Motor neuron (in vitro differentiated cells): ENCODE measurements at regions not wholly inside any gene's neighbourhood (a gene's known extent, or its start where the extent isn't known, plus 50 kb on each side); places are given as distances from the start of the nearest gene placed in this dataset.

Experiments used
- ATAC-seq, 8 experiments: fragments of 200-7000 bp; cut with Tn5 transposase; replicated peaks in 6 of 8; 2 replicates each; pipeline ENCODE4 v1.8.0; 2021; ENCODE audit warnings: mild to moderate bottlenecking in 8 of 8, moderate library complexity in 8 of 8
- H3K27ac ChIP-seq, 2 donors: fragments of 250-450 bp; sonication (Bioruptor Pico); 2 replicates each; pipeline ENCODE4 v1.9.0; 2021; ENCODE audit warnings: antibody characterized with exemption in 2 of 2, mild to moderate bottlenecking in 2 of 2, moderate library complexity in 1 of 2
- H3K4me1 ChIP-seq, 2 donors: fragments of 250-450 bp; sonication (Bioruptor Pico); replicated peaks in 1 of 2; 2 replicates each; pipeline ENCODE4 v1.6.1; 2021; ENCODE audit warnings: antibody characterized with exemption in 2 of 2, mild to moderate bottlenecking in 2 of 2, moderate library complexity in 1 of 2
- H3K4me3 ChIP-seq, 5 donors: fragments of 250-450 bp; sonication (Bioruptor Pico); 2 replicates each; pipeline ENCODE4 v1.9.0; 2021; ENCODE audit warnings: antibody characterized with exemption in 5 of 5, mild to moderate bottlenecking in 5 of 5, moderate library complexity in 4 of 5
- WGBS, 10 experiments: fragments of 450-650 bp; shearing (Covaris generic); methylation state at CpG; one replicate each; pipeline ENCODE4 v1.0.0; 2022; 5-methylcytosine and 5-hydroxymethylcytosine counted together
- in situ Hi-C, 9 experiments: fragments of 400-800 bp; cut with MboI; loops; one replicate each; pipeline ENCODE4 v1.15.0; 2021; ENCODE audit warnings: low sequenced_read_pairs in 9 of 9, low pct_unique_long_range_greater_than_20kb in 2 of 9; ENCODE audit not compliant: unreplicated experiment in 9 of 9

DNA sequence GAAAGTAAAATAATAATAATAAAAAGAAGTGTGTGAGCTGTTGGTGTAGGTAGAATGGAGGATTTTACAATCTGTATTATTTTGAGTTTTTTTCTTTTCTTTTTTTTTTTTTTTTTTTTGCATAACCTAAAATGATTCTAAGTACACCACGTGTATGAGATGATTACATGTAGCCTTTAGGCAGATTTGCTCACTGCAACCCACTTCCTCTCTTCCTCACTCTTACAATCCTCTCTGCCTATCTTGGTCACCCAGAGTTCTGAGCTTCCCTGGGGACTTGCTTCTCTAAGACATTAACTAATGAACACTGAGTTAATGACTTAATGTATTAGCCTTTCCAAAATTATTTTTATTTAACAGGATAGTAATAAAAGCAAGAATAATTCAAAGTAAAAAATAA is 1169.6 kb downstream of the EFNB2 start:
- ATAC-seq = no peak
- no peaks in the 10 kb centered on the region for H3K4me1 ChIP-seq
- in situ Hi-C loops = no loop called here
- H3K27ac ChIP-seq = no peak overlapping the region
- WGBS, 10 experiments = 6 to 100% (median 18%) methylated on average over 1 of the region's 1 CpG; no CpG with 5 or more reads in 3 of the 10 experiments
- H3K4me3 ChIP-seq = no peak overlapping the region

GRCh38 chr13:105365021-105365550 is 1170.4 kb downstream of the EFNB2 start:
- WGBS, 10 experiments = 28 to 100% (median 67%) methylated on average over 1 to 3 of the region's 3 CpGs; no CpG with 5 or more reads in 1 of the 10 experiments
- Histone ChIP-seq H3K27ac (no peak overlapping the region), H3K4me3 (no peak overlapping the region), H3K4me1 (no peaks in the 10 kb centered on the region)
- ATAC-seq = no peak
- in situ Hi-C loops = no loop called here

DNA sequence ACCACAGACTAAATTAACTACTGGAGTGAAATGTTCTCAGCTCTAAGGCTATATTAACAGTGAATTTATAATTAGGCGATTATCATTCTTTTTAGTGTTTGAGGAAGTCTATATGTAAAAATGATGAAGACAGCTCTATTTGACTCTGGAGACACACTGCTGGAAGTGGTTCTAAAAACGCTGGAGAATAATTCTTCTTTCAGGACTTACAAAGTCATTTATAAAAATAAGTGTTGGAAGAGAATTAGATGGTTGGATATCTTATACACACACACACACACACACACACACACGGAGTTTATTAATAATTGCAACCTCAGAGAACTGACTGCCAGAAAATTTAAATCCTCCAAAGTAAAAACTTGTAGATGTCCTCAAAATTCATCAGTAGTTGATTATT is 1171.3 kb downstream of the EFNB2 start:
- no peaks in the 10 kb centered on the region for H3K4me1 ChIP-seq
- no peak overlapping the region for H3K27ac ChIP-seq
- in situ Hi-C loops = no loop called here
- 0 to 100% (median 67%) methylated on average over 1 to 3 of the region's 3 CpGs; no CpG with 5 or more reads in 1 of the 10 experiments for WGBS, 10 experiments
- H3K4me3 ChIP-seq = no peak overlapping the region
- no peak for ATAC-seq

GRCh38 chr13:105363261-105364190 is 1171.9 kb downstream of the EFNB2 start:
- no peak overlapping the region for H3K27ac ChIP-seq
- in situ Hi-C loops = no loop called here
- H3K4me3 ChIP-seq = no peak overlapping the region
- 0 to 100% (median 19%) methylated on average over 1 to 8 of the region's 8 CpGs for WGBS, 10 experiments
- H3K4me1 ChIP-seq = no peaks in the 10 kb centered on the region
- peak in 7 of 8 experiments; percentile 22 to 76 (median 63) for ATAC-seq

DNA sequence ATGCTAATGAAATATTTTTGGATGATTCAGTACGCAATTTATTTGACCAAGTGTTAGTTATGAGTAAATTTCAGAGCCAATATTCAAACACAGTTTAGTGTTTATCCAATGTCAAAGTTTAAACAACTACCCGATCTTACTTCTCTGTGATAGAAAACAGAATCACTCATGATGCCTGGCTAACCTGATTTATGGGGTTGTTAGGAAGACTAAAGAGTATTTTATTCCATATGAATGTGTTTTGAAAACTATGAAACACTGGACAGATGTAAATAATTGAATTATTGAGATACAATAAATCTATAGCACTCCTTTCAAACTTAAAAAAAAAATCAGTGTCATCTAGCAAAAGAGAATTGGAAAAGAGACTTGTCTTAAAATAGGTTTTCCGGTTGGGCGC is 1181.8 kb downstream of the EFNB2 start:
- in situ Hi-C loops = no loop called here
- WGBS, 10 experiments = 0 to 100% (median 92%) methylated on average over 1 to 4 of the region's 4 CpGs; no CpG with 5 or more reads in 1 of the 10 experiments
- Histone ChIP-seq H3K27ac (no peak overlapping the region), H3K4me1 (peaks cover 8 to 9% of the 10 kb centered on the region in 2 donors), H3K4me3 (no peak overlapping the region)
- ATAC-seq = no peak

DNA sequence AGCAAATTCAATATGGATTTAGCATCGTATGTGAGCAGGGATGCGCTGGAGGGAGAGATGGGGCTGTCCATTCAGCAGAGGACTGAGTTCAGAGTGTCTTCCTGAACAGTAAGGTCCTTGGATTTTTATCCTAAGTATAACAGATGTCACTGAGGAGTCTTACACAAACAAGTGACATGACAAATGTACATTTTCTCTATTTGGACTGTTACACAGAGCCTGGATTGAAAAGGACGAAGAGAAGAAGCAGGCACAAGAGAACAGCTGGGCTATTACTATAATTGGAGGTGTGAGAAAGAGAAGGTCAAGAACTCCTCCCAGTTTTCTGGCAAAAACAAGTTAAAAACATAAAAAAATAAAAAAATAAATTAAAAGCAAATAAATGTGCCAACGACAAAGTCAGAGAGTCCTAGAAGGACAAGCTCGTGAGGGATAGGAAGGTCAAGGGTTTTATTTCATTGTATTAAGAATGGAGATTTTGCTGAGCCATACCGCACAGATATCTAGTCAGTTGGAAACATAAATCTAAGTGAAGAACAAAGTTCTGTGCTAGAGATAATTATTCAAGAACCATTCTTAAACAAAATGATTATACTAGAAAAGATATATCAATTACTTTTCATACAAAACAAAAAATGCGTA is 1186.3 kb downstream of the EFNB2 start:
- Histone ChIP-seq H3K4me1 (peaks cover 15 to 19% of the 10 kb centered on the region in 2 donors), H3K27ac (no peak overlapping the region), H3K4me3 (no peak overlapping the region)
- peak in 4 of 8 experiments; percentile 43 to 84 (median 70) for ATAC-seq
- WGBS, 10 experiments = 24 to 74% (median 58%) methylated on average over 4 to 7 of the region's 7 CpGs; no CpG with 5 or more reads in 1 of the 10 experiments
- in situ Hi-C loops = no loop called here

GRCh38 chr13:105346141-105346775 is 1189.2 kb downstream of the EFNB2 start:
- in situ Hi-C loops = no loop called here
- WGBS, 10 experiments = 37 to 98% (median 68%) methylated on average over 1 to 5 of the region's 5 CpGs; no CpG with 5 or more reads in 4 of the 10 experiments
- peak in 2 of 8 experiments; percentile 13 to 49 for ATAC-seq
- Histone ChIP-seq H3K27ac (no peak overlapping the region), H3K4me3 (no peak overlapping the region), H3K4me1 (peaks cover 9 to 19% of the 10 kb centered on the region in 2 donors)

DNA sequence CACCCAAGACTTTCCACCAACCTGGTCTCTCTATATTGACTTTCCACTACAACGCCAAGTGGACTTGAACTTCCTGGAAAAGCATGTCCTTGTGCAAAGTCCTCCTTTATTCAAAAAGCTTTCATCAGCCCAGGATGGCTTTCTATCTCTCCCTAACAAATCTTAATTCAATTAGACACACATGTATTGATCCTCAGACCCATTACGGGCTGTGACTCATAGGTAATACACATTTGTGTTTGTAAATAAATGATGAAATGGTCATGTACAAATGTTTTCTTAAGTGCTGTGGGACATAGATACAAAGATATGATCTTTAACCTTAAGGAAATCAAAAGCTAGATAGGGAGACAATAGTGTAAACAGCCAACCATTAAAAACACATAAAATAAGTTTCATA is 1189.7 kb downstream of the EFNB2 start:
- peaks cover 9 to 19% of the 10 kb centered on the region in 2 donors for H3K4me1 ChIP-seq
- in situ Hi-C loops = no loop called here
- no peak overlapping the region for H3K27ac ChIP-seq
- ATAC-seq = peak in 3 of 8 experiments; percentile 33 to 63 (median 37)
- no peak overlapping the region for H3K4me3 ChIP-seq
- 27 to 100% (median 84%) methylated on average over 1 to 2 of the region's 2 CpGs; no CpG with 5 or more reads in 3 of the 10 experiments for WGBS, 10 experiments

DNA sequence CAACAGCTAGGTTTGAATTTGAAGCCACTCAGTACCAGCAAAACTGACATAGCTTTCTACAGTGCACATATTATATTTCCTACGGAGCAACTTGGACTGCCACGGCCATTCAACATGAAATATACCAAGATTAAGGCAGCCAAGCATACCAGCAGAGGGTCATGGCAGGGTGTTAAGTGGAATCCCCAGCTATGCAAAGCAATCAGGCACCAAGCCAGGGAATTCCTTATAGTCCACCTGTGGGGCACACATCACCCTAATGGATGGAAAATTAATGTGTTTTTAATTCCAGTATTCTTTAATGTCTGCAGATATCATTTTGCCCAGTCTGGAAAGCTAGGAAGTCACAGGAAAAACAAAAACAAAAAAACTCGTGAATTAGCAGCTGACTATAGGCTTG is 1190.3 kb downstream of the EFNB2 start:
- Histone ChIP-seq H3K27ac (no peak overlapping the region), H3K4me3 (no peak overlapping the region), H3K4me1 (peaks cover 9 to 19% of the 10 kb centered on the region in 2 donors)
- ATAC-seq = peak in 4 of 8 experiments; percentile 29 to 61 (median 44)
- in situ Hi-C loops = no loop called here
- 41 to 100% (median 72%) methylated on average over 1 to 3 of the region's 3 CpGs; no CpG with 5 or more reads in 3 of the 10 experiments for WGBS, 10 experiments

GRCh38 chr13:105343134-105343806 is 1192.2 kb downstream of the EFNB2 start:
- H3K4me1 ChIP-seq = peaks cover 5 to 9% of the 10 kb centered on the region in 2 donors
- no peak for ATAC-seq
- H3K4me3 ChIP-seq = no peak overlapping the region
- H3K27ac ChIP-seq = no peak overlapping the region
- in situ Hi-C loops = no loop called here
- WGBS, 10 experiments = 45 to 100% (median 85%) methylated on average over 2 to 4 of the region's 4 CpGs; no CpG with 5 or more reads in 1 of the 10 experiments

DNA sequence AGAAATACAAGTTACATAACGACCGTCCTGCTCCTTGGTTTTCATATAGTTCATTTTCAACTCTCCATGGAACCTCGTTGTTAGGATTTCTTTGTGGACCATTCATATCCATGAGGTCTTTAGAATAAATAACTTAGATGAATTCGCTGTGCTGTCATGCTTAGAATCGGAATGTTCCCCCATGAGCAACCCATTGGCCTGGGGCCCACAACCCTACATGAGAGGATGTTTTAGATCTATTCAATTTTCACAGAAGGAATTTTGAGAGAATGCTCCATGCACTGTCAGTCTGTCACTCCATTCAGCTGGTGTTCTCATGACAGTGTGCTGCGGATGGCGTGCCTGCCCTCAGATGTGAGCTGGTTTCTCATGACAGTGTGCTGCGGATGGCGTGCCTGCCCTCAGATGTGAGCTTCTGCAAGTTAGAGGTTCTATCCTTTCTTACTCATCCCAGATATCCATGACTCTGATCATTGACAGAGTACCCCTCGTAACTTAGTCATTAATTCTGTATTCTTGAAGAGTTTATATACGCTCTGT is 1193.1 kb downstream of the EFNB2 start:
- in situ Hi-C loops = no loop called here
- no peak for ATAC-seq
- Histone ChIP-seq H3K27ac (no peak overlapping the region), H3K4me3 (no peak overlapping the region), H3K4me1 (peaks cover 5 to 9% of the 10 kb centered on the region in 2 donors)
- WGBS, 10 experiments = 29 to 98% (median 82%) methylated on average over 4 to 10 of the region's 11 CpGs; no CpG with 5 or more reads in 1 of the 10 experiments

DNA sequence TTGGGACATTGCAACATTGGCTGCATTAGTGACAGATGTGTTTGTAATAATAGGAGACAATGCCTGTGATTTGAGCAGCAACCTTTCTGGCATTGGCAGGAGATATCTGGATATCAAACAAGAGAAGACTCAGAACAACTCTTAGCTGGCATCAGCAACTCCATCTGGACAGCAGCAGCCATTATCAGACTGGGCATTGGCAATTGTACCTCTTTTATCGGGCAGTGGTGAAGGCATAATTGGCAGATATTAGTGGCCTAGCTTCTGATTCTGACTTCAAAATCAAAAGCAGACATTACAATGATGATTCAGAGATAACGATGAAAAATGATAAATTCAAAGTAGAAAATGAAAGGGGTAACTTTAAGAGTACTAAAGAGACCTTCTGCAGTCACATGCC is 1193.7 kb downstream of the EFNB2 start:
- in situ Hi-C loops = no loop called here
- 0 to 100% (median 78%) methylated on average over 1 to 2 of the region's 2 CpGs; no CpG with 5 or more reads in 2 of the 10 experiments for WGBS, 10 experiments
- no peak overlapping the region for H3K4me3 ChIP-seq
- no peak for ATAC-seq
- peaks cover 5 to 9% of the 10 kb centered on the region in 2 donors for H3K4me1 ChIP-seq
- no peak overlapping the region for H3K27ac ChIP-seq
